NK-92 (cell line): ENCODE measurements at regions not wholly inside any gene's neighbourhood (a gene's known extent, or its start where the extent isn't known, plus 50 kb on each side); places are given as distances from the start of the nearest gene placed in this dataset.
"Not testable (repeated sequence)": the region's sequence is repeated elsewhere in the genome, so short reads cannot be mapped to it uniquely, and the experiment has no call there.

Source experiments
- DNase-seq: peaks from one replicate; lab custom pipeline; 2025; ENCODE audit not compliant: unreplicated experiment; lab: John Stamatoyannopoulos, UW

DNA sequence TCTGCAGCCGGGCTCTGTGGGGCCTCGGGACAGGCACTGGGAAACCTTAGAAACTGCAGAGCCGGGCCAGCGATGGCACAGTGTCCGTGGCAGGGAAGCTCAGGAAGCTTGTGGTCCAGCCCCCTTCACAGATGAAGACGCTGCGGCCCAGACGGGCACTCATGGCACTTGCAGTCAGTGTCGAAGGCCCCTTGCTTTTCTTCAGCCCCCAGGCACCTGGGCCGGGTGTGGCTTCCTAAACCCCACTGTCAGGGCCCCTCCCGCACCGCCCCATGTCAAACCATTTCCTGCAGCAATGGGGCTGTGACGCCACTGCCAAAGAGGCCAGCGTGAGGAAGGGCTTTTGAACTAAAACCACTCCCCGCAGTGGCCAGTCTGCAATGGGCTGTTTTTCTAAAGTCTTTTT is 164.0 kb downstream of the LAT start:
- peak; percentile 7 for DNase-seq

DNA sequence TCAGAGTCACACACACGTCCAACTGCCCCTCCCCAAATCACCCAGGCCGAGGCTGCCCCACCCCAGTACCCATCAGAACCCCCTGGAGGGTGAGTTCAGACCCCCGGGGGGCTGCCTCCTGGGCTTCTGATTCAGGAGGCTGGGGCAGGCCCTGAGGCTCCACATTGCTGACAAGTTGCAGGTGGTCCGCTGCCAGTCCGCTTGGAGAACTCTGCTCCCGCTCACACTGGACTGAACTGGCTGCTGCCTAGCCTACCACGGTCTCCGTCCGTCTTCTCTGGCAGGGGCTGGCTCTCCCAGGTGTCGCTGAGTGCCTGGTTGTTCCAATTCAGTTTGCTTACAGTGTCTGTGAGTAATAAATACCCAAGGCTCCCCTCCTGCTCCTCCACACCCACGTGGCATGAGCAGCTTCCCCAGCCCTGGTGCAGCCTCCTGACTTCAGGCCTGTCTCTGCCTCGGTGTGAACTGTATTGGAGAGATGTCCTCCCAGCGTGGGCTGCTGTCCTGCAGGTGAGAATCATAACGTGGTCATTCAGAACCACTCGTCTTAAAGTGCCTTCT is 163.4 kb downstream of the LAT start:
- no peak for DNase-seq

DNA sequence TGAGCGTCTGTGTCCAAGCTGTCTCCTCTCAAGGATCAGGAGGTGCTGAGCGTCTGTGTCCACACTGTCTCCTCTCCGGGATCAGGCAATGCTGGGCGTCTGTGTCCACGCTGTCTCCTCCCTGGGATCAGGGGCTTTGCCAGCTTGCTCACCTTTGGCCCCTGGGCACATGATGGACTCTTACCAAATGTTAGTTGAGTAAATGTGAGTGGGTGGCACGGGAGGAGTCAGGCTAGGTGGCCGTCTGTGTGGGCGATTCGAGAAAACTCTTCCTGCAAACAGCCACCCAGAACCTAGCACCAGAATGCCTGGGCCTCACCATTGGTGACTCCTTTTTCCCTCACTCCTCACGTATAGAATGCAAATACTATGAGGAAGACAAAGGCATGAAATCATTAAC is 162.9 kb downstream of the LAT start:
- DNase-seq, result not testable (repeated sequence)

DNA sequence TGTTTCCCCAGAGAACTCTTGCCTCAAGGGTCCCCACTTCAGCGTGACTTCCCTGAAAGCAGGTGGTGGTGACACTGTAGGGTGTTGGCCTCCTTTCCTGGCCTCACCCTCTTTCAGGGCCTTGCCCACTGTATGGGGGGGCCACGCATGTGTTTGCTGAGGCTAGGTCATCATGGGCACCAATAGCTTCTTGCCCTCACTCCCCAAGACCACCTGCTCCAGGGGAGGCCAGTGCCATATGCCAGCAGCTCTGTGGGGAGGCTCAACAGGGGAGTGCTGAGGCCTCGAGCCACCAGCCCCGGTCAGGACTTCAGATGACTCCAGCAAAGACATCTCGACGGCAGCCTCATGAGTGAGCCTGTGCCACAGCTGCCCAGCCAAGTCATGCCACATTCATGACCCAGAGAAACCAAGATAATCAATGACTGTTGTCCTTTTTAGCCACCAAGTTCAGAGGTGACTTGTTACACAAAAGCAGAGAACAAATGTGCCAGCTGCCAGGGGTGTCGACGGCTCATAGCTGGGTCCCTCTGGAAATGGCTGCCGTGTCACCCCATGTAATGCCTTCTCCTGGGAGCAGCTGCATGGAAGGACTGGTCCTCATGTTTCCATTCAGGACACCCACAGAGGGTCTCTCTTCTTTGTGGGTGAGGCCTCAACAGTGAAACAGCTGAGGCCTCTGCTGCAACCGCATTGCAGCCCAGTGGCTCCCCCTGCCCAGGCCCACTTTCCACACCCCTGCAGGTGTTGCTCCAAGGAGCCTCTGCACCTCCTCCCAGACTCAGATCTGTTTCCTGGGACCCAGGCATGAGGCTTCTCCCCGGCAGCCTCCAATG is 162.2 kb downstream of the LAT start:
- not testable (repeated sequence) for DNase-seq

DNA sequence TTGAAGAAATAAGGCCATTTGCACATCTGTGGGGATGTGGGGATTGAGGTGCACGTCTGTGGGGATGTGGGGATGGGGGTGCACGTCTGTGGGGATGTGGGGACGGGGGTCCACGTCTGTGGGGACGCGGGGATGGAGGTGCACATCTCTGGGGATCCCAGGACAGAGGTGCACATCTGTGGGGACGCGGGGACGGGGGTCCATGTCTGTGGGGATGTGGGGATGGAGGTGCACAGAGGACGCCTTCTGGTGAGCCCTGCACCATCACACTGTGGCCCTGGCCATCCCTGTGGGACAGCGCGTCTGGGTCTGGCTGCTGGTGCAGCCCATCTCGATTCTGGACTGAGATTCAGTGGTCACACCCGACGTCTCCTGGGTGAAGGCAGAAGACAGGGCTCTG is 161.4 kb downstream of the LAT start:
- DNase-seq, result no peak

DNA sequence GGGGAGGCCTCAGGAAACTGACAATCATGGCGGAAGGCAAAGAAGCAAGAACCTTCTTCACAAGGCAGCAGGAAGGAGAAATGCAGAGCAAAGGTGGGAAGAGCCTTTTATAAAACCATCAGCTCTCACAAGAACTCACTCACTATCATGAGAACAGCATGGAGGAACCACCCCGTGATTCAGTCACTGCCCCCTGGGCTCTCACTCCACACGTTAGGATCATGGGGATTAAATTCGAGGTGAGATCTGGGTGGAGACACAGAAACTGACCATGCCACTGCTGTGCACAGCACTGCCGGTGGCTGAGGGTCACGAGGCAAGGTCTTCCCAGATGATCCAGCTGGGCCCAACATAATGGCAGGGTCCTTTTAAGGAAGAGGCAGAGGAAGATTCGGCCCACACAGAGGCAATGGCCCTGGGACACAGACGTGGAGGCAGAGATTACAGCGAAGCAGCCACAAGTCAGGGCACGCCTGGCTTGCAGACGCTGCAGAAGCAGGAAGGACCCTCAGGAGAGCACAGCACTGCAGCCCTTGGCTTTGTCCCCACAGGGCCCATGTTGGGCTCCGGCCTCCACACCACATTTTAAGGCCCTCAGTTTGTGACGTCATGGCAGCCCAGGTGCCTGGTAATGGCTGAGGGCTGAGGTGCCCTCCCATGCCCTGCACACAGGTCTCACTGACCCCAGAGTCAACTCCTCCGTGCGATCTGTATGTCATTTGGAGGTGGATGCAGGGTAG is 160.8 kb downstream of the LAT start:
- DNase-seq, result not testable (repeated sequence)

DNA sequence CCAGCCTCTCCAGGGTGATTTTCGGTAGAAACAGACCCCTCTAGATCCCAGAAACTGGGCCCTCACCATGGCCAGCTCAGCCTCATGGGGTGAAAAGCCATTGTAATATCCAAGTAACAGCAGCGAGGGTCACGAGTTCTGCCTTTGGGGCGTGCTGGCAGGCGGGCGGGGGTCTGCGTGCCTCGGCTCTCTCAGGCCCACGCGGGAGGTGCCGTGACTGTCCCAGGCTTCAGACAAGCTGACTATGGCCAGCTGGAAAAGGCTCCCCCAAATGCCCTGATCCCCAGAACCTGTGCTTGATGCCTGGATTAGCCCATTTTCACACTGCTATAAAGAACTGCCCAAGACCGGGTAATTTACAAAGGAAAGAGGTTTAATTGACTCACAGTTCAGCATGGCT is 160.2 kb downstream of the LAT start:
- not testable (repeated sequence) for DNase-seq

DNA sequence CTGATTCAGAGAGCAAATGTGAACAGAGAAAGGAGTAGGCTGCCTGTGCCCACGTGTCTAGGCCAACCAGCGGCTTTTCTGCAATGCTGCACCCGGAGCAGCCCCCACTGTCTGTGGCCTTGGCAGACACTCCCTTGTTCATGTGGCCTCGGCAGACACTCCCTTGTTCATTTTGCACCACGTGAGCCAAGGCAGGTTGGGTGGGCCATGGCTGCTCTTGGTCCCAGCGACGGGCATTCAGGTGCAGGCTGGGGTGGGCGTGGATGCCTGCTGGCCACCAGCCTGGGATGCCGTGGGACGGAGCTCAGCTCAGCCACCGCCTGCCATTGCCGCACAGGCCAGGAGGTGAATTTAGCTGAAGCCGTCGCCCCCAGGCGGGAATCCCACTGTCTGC is 159.8 kb downstream of the LAT start:
- not testable (repeated sequence) for DNase-seq

DNA sequence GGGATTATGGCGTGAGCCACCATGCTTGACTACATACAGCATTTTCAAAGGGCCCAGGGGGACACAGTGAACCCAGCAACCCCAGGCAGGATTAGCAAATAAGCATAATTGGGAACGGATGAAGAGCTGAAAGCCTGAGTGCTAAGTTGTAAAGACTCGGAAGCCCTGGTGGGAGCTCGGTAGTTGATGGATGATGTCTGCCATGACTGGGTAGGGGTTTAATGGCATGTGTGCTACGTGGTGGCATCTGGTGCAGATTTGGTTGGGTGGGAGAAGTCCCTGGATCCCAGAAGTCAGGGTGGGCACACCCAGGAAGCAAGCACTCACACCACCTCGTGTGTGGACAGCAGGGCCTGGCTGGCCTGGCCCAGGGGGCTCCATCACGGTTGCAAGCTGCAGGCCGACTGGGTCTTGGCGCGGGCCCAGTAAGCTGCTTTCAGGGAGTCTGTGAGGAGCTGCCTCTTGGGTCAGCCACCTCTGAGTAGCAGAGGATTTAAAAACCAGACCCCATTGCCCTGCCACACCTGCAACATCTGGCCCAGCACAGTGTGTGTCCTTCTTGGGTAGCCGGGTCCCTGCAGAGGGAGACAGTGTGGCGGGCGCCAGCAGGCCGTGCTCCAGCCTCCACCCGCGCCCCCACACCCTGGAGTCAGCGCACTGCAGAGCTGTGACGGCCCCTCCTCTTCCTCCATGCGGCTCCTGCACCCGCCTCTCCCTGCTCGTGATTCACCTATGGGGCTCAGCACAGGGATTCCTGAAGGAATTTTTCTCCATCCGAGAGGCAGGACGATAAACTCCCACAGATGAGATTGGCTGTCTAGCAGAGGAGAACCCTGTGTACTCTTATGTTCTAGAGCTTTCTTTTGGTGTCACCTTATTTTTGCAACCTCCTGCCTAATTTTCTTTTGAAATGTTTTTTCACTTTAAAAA is 159.2 kb downstream of the LAT start:
- DNase-seq, result not testable (repeated sequence)

DNA sequence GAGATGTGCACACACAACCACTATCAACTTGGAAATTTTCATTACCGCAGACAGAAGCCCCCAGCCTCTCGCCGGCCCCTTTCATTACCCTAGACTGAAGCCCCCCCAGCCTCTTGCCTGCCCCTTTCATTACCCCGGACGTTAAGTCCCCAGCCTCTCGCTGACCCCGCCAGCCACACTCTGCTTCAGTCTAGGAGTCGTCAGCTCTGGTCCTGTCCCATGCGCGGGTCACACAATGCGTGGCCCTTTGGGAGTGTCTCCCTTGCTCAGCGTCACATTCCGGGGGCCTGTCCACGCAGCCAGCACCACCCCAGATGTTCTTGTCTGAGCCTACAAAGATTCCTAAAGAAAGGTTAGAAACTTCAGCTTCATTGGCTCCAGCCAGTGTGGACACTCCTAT is 157.7 kb downstream of the LAT start:
- DNase-seq, result not testable (repeated sequence)

DNA sequence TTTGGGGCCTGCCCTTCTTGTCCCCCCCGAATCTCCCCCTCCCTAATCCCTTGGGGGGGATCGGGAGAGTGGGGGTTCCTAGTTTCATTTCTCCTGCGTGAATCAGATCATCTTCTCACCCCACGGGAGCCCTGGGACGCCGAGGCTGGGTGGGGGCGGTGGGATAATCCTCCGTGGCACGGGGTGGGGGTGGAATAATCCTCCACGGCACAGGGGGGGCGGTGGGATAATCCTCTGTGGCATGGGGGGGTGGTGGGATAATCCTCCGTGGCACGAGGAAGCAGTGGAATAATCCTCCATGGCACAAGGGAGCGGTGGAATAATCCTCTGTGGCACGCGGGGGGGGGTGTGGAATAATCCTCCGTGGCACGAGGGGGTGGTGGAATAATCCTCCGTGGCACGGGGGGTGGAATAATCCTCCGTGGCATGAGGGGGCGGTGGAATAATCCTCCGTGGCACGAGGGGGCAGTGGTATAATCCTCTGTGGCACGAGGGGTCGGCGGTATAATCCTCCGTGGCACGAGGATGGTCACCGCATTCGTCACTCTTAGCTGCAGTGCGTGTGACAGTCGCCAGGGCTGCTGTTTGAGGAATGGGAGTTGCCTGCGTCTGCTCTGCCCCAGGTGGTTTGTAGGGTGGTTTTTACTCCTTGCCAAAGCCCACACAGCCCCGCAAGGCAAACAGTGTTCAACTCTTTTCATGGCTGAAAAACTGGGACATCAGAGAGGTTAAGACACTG is 156.9 kb downstream of the LAT start:
- no peak for DNase-seq

DNA sequence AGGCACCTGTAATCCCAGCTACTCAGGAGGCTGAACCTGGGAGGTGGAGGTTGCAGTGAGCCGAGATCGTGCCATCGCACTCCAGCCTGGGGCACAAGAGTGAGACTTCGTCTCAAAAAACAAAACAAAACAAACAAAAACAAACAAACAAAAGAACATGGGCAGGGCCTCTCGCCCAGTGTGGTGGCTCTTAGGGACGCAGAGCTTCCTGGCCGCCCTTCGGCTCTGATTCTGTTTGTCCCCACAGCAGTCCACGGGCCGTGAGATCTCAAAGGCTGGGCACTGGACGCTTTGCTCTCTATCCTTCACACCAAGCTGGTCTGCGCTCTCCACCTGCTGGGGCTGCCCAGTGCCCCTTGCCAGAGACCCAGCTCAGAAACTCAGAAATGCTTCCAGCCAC is 156.3 kb downstream of the LAT start:
- DNase-seq, result not testable (repeated sequence)

DNA sequence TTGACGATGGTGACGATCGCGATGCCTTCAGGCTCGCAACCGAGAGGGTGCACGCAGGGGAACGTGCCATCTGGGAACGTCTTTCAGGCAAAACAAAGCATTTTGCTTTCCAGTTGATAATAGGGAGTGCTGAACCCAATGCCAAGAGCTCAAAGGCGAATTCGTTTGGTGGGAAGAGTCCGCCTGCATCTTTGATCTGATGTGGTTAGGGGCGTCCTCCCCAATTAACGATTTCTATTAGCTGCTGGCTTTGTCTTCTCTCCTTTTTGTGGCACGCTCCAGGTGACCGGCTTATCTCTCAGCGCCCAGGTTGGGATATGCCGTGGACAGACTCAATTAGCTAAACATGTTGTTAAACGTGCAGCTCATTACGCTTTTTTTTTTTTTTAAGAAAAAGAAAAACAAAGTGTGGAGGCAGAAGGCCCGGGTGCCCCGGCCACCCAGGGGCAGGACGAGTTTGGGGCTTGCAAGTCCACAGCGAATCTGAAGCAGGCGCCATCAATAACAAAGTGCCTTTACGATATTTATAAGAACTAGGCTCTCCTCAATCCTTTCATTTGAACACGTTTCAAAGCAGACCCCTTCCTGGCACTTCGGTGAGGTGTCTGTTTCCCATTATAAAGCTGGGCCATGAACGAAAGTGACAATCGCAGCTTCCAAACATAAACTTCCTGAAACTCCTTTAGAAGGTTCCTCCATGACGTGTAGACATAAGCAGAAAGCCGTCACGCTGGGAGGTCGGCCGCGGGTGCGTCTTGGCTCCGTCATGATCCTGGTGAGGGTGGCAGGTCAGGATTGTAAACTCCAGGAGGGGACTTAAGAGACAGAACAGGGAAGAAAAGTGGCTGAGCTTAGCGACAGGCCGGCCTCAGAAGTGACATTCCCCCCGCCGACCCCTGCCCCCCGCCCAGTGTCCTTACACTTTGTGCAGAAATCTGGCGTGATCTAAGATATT is 155.3 kb downstream of the LAT start:
- not testable (repeated sequence) for DNase-seq

DNA sequence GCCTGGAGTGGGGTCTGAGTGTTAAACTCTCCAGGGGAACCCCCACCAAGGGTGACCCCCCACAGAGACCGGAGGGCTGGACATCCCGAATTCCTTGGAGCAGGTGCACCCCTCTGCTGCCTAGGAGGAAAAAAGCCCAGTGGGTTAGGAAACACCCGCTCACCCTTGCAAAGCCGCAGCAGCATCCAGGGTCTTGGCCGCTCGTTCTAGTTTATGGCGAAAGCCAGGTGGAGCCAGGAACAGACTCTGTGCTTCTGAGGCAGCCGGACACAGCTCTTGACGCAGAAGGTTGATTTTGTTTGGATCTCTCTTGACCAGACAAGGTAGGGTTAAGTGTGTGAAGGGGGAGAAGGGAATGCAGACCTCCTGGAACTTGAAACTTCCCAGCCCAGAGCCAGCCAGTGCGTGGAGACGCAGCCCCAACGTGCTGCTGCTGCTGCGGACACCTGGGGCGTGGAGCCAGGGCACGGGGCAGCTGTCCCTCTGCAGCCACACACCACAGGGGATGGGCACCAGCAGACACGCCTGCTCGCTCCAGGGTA is 154.5 kb downstream of the LAT start:
- DNase-seq, result no peak

DNA sequence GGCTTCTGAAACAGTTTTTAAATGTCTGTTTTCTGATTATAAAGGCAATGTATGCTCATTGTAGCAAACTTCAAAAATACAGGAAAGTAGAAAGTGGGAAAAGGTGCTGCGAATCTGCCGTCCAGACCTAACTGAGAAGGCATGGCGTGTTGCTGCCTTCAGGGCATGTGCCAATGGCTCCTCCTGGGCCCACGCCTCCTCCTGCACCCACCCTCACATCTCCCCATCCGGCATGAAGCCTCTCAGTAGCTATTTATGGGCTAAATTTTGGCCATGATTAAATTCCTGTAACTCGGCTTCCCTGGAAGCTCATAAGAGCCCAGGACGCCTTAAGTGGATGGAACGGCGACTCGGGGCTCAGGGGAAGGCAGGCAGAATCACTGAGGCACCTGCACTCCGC is 153.8 kb downstream of the LAT start:
- not testable (repeated sequence) for DNase-seq

DNA sequence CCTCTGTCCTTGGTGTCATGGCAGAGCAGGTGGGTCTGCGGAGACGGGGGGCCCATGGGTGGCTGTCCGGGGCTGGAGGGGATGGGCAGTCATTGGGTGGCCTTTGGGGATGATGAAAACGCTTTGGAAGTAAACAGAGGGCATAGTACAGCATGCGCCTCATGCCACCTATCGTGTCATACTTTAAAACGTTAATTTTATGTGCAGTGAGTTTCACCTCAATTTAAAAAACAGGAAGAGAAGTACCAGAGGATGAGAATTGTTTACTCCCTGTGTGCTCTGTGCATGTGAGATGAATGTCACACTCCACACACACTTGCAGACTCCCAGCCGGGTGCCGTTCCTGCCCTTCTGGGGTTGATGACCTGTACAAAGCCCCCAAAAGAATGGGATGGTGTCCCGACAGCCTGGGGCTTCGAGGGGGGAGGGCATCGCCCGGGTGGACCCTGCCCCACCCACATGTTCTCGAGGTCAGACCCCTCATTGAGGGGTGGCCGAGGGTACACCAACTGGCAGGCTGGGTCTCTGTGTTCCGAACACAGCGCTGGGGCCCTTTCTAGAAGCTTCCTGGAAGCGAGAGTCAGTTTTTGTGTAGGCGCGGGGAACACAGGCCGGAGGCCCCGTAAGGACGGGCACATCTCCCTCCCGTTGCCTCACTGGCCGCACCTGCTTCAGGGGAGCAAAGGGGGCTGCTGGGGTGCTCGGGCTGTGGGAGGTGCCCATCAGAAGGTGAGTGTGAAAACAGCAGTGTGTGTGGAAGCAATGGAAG is 153.2 kb downstream of the LAT start:
- not testable (repeated sequence) for DNase-seq

DNA sequence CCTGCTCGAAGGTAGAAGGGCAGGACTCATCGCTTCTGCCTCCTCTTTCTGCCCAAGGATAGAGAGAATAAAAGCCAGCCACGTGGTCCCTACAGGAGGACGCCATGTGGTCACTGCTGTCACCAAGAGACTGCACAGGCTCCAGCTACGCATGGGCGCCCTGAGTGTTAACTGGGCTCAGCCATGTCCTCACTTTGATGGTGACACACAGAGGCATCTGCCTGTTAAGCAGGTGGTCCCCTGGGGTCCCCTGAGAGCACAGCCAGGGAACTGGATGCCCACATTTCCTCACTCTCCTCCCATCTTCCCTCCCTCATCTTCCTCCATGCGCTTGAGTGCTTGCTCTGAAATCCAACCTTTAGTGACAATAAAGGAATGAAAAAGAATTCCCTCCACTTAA is 152.6 kb downstream of the LAT start:
- DNase-seq, result not testable (repeated sequence)

DNA sequence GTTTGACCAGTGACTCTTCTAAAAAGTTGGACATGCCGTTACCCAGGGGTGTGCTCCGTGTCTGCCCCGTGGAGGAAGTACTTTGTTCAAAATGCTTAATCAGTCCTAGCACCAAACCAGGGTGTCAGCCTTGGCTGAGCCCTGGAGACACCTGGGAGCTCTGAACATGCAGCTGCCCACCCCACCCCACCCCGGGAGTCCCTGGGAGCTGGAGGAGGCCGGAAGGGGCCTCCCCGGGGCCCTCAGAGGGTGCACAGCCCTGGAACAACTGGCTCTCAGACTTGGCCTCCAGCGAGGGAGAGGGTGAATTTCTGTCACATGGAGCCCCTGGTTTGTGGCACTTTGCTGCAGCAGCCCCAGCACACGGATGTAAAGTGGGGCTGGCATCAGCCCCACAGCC is 152.1 kb downstream of the LAT start:
- DNase-seq, result not testable (repeated sequence)
